HG02852 (cell line): ENCODE measurements at regions not wholly inside any gene's neighbourhood (a gene's known extent, or its start where the extent isn't known, plus 50 kb on each side); places are given as distances from the start of the nearest gene placed in this dataset.

Source experiments
- ATAC-seq: cut with Tn5 transposase; IDR thresholded peaks from one replicate; pipeline ENCODE4 v1.9.1; 2021; ENCODE audit warnings: mild to moderate bottlenecking, moderate library complexity; ENCODE audit not compliant: unreplicated experiment

DNA sequence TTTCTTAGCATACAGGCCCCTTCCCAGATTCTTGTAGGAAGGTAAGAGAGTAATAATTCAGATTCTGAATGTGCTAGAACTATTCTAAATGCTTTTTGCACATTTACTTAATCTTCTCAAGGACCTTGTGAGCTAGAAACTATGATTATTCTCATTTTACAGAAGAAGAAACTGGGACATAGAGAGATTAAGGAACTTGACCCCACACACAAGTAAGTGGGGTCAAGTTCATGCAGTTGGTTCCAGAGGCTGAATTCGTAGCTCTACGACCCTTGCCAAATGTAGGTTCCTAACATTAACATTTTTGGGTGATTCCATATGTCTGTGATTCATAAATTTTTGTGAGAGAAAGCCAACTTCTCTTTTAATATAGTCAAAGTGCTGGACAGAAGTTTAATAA is 238.1 kb downstream of the LACC1 start:
- no peak for ATAC-seq

DNA sequence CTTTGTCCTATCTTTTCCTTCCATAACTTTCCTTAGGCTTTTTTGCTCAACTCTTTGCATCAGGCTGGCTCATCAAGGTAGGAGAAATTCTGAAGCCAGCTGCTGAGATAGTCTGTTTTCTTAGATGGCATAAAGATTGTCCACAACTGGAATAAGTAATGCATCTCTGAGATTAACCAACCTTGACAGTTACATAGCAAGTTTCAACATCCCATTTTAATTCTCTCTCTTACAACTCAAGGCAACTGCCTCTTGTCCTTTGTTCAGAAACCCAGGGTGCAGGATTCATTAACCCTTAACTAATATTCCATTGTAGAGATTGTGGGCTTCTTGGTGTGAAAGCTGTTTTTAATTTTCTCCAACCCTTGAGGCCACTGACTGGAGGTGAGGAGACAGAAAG is 239.2 kb downstream of the LACC1 start:
- no peak for ATAC-seq

DNA sequence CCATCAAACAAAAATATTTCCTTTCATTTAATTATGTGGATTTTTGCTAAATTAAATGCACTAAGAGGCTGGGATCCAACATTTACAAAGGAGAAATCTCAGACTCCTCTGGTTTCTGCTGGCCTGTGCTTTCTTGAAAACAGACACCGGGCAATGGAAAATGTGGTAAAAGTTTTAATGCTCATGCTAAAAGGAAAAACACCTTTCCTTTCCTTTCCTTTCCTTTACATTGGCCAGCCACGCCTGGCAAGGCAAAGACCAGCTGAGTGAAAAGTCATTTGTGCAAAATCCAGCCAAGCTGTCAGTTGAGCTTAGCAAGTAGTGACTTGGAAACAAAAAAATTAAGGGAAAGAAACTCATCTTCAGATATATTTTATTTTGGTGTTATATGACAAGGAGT is 240.3 kb downstream of the LACC1 start:
- ATAC-seq: no peak

DNA sequence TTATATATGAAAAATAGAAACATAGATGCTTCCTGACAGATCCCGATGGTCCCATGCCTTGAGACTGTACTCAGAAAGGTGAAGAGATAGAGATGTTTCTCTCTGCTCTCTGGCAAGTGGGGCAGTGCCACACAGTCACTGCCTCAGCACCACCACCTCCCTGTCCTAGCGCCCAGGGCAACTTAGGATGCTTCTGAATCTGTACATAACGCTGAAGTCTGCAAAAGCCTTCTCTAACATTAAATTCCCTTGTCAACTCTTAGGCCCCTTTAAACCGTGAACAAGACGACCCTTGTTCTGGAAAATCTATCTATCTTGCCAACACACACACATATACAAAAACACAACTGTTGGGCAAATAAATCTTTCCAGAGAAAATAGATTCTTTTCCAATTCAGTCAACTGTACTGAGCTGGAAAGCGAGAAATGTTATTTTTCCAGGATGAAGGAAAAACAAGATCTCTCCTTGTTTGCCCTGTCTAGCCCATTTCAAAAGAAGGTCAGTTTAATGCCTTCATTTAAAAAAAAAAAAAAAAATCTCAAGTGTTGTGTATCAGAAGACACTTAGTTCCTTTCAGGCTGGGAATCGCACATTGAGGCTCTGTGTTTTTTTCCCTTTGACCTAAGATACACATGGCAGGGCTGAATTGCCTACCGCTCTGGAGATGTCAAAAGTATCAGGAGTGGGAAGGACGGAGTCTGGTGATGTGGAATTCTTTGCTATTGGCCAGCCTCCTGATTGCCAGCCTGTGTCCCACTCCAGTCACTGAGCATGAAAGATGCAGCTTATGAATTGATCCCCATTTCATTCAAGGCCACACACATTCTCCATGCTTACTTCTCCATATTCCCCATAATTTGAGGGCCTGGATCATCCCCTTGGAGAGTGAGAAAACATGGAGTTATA is 241.4 kb downstream of the LACC1 start:
- ATAC-seq: no peak

DNA sequence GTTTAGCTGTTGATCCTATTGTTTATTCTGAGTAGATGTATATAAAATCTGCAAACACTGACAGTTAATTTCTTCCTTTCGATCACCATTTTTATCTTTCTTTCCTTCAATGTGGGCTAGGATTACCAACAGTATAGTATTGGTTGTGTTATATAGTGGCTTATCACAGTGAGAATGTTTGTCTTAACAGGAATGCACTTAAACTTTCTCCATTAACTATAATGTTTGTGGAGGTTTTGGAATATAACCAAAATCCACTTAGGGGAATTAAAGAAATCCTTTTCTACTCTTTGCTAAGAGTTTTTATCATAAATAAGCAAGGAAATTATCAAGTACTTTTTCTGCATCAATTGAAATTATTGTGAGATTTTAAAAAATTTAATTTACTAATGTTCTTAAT is 244.6 kb downstream of the LACC1 start:
- no peak for ATAC-seq

DNA sequence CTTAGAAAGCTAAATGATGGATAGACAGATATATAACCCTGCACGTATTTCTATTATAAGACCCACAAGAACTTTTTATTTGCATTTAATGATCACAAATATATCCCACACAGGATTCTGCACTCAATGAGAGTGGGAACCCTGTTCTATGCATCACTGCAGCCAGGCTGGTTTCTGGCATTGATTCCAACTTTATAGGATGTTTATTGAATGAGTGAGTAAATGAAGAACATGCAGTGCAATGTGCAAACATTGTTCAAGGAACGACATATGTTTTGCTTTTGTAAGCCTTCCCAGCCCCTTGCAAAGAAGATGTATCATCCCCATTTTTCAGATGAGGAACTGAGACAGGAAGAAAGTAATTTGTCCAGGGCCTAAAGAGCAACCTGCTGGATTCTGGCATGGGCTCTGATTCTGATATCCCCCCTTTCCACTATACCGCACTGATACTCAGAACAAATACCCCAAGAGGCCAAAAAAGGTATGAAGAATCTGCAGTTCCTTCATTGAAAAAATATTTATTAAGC is 246.3 kb downstream of the LACC1 start:
- ATAC-seq: no peak

DNA sequence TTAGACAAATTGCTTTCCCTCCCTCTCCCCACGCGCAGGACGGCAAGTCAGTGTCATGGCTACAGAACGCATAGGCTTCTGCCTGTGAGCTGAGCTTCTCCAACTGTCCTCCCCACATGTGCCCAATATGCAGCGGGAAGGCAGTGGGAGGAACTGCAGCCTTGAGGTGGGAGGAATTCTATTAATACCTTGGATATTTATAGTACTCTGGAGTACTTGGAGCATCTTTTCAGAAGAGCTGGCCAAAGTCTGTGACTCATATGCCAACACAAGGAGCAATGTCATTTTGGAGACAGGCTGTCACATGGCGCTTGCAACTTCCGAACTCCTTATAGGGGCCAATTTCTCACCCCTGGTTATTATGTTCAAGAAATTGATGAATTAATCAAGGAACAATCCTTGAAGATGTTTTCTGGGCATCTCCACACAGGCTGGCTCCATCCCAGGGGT is 245.0 kb upstream of the SERP2 start:
- no peak for ATAC-seq

DNA sequence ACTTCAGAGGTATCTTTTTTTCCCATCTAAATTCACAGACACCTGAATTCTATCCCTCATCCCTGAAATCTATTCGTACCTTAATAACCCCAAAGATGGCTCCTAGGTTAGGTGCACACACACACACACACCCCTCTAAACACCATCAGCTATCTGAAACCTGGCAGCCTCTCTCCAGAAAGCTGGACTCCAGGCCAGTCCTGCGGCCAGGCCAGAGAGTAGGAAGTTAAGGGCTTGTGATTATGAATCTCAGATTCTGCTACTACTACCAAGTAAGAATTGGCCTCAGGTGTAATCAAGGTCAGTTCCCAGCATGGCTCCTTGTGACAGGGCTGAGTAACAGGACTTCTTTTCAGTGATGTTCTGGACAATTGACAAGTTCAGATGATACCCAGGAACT is 244.2 kb upstream of the SERP2 start:
- ATAC-seq: no peak

DNA sequence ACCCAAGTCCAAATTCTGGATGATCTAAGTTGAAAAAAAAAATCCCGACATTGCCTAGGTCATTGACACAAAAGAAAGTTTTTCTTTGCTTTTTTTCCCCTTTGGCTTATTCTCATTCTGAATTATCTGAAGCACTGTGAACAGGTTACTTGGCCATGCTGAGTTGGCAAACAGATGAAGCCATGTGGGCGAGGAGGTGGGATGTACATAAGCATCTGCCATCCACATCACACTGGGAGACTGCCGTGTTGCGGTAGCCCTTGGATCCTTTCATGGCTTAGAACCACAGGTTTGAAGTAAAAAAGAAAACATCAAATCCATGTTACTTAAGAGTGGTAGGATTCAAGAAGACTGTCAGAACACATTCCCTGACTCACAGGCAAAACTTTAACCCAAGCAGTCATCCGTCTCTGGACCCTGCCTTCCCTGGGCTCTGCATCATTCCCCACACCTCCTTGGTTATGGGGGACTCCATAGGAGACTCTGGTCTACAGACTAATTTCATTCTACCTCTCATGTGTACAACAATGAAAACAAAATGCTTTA is 242.5 kb upstream of the SERP2 start:
- ATAC-seq: no peak

DNA sequence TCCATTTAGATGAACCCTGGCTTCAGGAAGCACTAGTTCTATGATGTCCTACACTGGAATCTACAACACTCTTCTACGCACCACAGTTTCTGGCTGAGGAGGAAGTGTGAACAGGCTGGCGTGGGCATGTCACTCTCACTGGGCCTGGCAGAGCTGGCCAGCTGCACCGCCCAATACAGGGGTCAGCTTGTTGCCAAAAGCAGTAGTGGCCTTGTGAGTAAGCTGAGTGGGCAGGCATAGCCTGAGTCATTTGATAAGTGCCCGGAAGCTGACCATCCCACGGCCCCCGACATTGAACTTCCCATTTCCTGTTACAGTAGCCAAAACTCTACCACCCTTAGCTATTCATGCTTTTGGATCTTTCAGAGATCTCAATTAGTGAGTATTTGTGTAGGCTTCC is 240.9 kb upstream of the SERP2 start:
- ATAC-seq: no peak

DNA sequence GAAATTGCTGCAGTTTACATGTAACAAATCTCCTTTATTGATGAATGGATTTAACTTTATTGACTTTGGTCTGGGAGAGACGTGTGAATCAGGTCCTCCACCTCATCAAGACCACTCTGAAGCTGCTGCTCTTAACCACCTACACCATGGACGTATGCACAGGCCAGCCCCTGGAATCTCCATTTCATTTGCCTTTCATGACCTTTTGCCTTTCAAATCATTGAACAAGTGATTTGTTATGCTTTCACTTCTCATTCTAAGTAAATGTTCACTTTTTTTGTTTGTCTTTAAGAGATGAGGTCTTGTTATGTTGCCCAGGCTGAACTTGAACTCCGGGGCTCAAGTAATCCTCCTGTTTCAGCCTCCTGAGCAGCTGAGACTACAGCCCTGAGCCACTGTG is 240.0 kb upstream of the SERP2 start:
- no peak for ATAC-seq

DNA sequence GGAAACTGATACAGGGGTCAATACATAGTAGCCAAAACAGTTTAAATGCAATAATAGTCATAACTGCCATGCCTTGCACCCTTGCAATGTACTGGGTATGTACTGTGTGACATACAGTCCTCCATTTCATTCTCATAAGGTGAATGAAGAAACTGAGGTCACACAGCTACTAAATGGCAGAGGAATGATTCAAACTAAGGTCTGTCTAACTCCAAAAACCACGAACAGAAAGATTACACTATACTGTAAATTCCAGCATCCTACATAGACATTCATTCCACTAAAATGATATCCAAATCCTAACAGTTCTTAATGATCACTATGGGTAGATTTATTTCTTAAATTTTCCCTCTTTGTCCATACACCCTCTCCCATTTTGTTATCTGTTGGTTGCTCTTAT is 238.1 kb upstream of the SERP2 start:
- ATAC-seq: no peak

DNA sequence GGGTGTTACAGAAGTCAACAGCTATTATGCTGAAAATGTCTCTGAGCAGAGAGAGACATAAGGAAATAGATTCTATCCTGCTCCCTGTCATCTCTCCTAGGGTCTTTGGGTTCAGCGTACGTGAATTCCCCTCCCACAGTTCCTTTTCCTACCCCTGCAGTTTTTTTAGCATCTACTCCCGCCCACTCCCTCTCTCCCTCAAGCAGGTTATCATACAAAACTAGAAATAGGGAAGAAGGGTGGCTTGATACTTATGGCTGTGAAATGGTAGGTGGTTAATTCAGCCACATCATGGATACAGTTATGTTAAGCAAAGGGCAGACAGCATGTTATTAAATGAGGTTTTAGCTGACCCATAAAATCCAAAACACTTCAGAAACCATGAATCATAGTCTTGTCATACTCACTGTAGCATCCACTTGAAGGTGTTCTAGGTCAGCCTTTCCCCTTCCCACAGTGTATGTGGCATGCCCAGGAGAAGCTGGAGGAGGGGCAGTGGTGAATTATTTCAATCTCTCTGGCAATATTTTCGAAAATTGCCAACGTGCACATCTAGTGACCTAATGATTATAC is 236.8 kb upstream of the SERP2 start:
- ATAC-seq: no peak

DNA sequence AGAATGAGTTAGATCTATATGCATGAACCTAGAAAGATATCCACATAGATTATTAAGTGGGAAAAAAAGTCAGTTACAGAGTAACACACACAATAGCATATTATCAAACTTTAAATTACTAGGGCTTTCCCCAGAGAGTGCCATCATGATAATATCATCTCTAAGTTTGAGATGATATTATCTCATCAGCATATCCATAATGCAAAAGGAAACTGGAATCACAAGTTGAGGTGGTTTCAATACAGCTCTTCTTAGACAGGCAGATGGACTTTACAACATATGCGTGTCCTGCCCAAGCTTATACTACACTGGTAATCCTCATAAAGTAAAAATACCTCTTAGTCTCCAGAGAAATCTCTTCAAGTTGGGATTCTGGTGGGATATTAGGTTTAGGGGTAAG is 236.2 kb upstream of the SERP2 start:
- no peak for ATAC-seq

DNA sequence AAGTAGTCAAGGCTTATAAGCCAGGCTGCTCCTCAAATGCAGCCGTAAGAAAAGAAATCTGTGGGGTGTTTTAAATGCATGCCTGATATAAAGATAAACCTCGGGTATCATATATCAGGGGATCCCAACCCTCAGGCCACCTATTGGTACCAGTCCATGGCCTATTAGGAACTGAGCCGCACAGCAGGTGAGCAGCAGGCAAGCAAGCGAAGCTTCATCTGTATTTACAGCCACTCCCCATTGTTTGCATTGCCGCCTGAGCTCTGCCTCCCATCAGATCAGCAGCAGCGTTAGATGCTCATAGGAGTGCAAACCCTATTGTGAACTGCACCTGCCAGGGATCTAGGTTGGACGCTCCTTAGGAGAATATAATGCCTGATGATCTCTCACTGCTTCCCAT is 233.5 kb upstream of the SERP2 start:
- no peak for ATAC-seq

DNA sequence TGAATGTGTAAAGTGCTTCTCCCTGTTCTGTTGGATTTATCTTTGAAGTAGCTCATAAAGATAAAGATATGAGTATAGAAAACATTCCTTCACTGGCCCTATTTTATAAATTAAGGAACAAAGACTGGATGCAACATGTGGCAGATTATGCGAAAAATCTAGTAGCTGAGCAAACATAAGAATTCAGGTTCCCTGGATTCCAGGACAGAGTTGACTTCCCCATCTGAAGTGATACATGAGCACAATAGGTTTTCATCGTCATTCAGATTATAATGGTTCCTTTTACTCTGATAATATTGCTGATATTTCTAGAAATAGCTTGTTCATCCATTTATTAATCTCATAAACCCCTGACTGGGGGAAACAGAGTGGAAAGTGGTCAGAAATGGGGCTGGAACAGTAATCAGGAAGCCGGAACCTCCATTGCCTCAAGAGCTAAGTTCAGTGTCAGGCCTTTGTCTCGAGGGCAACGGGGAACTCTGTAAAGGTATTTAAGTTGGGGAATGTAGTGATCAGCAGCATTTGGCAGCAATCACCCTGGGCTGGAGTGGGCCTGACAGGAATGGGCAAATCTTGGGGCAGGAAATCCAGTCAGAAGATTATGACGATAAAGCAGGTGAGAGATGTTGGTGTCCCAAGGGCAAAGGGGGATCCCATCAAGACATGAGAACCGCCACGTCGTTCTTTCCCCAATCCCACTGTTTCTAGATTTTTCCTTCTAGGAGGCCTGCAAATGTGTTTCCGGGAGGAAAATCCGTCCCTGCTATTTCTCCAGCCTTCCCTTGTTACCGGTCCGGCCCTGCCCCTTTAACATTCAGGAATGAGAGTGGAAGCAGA is 232.5 kb upstream of the SERP2 start:
- ATAC-seq: no peak

DNA sequence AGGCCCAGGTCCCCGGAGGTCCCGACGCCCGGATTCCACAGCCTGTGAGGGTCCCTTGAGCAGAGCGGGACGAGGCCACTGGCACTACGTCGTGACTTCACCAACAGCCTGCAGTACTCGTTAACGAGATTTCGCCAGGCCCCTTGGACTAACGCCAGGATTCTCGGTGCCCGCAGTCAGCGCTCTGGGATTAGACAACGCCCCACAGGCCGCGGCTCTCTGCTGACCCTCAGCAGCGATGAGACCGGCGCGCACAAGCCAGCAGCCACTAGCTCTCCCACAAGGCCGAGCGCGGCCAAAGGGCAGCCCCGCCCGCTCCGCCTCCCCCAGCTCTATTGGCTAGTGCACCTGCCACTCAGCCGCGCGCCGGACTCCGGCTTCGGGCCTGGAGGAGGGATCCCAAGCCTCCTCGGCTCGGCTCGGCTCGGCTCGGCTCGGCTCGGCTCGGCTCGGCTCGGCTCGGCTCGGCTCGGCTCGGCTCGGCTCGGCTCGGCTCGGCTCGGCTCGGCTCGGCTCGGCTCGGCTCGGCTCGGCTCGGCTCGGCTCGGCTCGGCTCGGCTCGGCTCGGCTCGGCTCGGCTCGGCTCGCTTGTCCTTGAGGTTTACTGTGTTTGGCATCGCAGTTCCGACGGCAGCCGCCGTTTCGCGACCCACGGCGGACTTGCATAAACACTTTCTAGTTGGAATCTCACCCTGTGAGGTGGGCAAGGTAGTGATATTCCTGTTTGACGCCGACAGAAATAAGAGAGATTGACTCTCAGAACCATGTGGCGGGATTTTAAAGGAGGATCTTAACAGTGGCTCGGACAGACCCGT is 231.7 kb upstream of the SERP2 start:
- ATAC-seq: peak; percentile 100

DNA sequence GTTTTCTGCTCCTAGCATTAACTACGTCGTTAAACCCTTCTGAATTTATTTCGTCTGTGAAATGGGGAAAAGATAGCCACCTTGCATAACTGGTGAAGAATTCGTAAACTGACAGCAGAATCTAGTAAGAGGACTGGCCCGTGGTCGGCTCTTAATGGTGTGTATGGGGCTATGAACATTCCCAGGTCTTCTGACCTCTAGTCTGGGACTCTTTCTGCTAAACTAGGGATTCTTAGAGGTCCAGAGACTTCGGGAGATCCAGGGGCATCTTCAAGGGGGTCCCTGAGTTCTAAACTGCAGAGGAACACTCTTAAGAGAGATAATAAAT is 231.1 kb upstream of the SERP2 start:
- no peak for ATAC-seq

DNA sequence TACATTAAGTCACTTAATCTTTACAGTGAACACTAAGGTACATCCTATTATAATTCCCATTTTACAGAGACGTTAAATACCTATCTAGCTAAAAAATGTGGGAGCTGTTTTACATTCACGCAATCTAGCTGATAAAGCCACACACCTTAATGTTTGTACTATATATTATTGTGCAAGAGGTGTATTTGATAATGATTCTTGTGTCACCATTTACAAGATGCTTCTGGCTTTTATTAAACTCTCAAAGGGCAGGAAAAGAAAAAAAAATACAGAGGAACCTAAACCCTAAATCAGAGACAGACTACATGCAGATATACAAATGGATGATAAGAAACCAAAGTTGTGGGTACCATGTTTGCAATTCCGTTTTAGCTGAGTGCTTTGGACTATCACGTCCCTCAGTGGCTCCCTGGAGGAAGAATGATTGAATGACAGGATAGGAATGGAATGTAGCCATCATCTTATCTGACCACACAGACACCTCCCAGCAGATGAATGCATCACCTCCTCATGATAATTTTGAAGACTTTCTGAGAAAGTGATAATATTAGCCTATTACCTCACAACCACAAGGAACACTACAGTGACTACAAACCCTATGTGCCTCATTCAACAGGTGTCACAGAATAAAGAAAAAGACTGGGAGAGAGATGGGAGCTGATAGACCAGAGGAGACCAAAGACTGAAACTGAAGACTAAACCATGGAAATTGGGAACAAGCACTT is 230.5 kb upstream of the SERP2 start:
- no peak for ATAC-seq

DNA sequence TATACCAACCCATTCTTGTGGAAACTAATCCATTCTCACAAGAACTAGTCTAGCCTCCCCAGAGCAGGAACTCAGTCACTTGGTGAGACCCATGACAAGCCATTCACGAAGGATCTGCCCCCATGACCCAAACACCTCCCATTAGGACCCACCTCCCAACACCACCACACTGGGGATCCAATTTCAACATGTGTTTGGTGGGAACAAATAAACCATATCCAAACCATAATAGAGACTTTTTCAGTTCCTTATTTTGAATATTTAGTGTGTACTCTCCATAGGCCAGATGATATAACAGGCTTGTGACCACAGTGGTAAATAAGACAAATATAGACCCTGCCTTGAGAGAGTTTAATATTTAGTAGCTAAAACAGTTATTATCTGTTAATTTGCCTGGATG is 227.5 kb upstream of the SERP2 start:
- no peak for ATAC-seq
